GM19324 (cell line): ENCODE measurements at regions not wholly inside any gene's neighbourhood (a gene's known extent, or its start where the extent isn't known, plus 50 kb on each side); places are given as distances from the start of the nearest gene placed in this dataset.
"Not testable (repeated sequence)": the region's sequence is repeated elsewhere in the genome, so short reads cannot be mapped to it uniquely, and the experiment has no call there.

Experiments
- ATAC-seq: cut with Tn5 transposase; IDR thresholded peaks from one replicate; pipeline ENCODE4 v1.9.1; 2021; ENCODE audit warnings: mild to moderate bottlenecking, moderate library complexity; ENCODE audit not compliant: unreplicated experiment, low FRiP score

DNA sequence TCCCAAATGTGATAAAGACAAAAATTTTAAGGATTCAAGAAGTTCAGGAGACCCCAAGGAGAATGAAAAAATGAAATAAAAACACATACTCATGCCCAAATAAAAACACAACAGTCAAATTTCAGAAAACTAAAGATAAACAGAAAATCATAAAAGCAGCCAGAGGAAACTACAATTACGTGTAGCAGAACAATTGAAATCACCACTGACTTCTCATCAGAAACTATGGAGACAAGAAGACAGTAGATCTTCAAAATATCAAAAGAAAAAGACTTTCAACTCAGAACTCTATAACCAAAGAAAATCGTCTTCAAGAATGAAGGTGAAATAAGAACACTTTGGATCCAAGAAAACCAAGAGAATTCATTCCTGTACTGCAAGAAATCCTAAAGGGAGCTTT, 54.9 kb downstream of the DIO3 start:
- ATAC-seq = no peak

DNA sequence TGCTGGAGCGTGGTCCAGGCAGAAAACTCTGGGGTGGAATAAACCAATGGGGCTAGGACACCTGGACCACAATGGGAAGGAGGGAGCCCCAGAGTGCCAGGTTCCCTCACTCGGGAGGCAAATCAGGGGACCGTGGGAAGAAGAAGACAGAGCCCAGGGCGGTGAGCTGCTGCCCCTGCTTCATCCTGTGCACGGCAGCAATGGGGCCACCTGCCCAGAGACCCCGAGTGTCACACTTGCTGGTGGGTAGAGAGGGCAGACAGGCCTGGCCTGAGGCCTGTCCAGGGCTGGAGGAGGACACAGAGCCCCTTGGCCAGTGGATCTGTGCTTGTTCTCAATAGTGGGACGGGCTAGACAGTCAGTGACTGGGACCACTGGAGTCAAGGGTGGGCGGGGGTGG, 58.2 kb downstream of the DIO3 start:
- ATAC-seq = no peak

GRCh38 chr14:101620031-101620788, 58.9 kb downstream of the DIO3 start:
- no peak for ATAC-seq

- ATAC-seq = no peak
Measured at GRCh38 chr14:101620821-101621785, 59.8 kb downstream of the DIO3 start.

DNA sequence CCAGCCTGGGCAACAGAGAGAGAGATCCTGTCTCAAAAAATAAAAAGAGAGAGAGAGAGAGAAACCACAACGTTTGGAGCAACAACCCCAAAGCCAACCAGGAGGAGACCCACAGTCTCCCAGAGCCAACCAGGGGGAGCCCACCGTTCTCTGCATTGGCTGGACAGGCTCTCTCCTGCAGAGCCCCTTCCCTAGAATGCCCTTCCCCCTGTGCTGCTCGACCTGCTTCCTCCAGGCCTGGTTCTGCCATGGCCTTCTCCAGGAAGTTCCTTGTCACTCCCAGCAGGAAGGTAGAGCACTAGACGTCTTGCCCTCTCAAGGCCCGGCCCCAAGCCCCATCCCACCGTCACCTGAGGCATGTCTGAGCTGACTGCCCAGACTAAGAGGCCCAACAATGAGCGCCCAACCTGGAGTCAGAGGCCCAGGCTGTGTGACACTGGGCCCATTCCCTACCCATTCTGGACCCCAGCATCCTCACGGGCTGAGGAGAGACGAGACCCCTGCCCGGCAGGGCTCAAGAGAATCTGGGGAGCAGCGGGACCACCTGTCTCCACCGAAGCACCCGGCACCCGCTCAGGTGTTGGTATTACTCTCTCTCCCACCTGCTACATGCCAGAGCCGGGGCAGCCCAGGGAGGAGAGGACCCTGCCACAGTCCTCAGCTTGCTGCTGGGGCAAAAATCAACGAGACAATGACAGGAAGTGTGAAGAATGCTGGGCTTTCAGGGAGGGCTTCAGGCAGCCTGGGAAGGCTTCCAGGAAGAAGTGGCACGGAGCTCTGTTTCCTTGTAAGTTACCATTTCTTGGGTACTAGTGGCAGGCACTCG, 61.2 kb downstream of the DIO3 start:
- ATAC-seq = no peak

DNA sequence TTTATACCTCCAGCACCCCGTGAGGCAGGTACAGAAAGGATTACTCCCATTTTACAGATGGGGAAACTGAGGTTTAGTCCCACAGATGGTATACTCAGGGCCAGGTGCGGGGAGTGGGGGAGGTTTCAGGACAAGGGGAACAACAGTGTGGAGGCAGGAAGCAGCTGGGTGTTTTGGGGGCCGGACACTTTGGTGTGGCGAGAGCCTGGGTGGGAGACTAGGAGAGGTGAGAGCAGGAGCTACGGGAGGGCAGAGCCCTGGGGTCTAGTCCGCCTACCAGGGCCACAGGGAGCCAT, 61.7 kb downstream of the DIO3 start:
- no peak for ATAC-seq

DNA sequence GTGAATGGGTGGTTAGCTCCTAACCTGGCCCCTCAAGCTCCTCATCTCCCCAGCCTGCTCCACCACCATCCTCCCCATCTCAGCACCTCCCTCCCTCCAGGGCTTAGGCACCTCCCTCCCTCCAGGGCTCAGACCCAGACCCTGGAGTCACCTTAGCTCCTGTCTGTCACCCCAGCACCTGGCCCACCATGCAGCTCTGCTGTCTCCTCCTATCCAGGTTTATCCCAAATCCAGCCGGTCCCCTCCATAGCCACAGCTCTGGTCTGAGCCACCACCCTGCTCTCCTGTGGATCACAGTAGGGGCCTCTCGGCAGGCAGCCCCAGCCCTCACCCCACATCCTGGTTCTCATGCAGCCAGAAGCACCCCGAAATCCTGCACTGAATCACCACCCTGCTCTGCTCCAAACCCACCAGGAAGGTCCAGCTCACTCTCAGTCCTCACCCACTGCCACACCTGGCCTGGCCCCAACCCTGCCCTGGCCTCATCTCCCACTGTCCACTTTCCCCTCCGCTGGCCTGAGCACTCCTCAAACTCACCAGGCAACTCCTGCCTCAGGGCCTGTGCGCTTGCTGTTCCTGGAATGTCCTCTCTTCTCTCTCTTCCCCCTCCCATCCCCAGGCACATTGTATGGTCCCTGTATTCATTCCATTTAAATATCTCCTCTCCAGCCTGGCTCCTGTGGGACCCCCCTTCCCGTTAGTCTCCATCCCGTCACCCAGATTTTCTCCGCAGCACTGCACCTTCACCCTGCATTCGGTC, 62.6 kb downstream of the DIO3 start:
- ATAC-seq = no peak

GRCh38 chr14:101624536-101624935, 63.2 kb downstream of the DIO3 start:
- no peak for ATAC-seq

DNA sequence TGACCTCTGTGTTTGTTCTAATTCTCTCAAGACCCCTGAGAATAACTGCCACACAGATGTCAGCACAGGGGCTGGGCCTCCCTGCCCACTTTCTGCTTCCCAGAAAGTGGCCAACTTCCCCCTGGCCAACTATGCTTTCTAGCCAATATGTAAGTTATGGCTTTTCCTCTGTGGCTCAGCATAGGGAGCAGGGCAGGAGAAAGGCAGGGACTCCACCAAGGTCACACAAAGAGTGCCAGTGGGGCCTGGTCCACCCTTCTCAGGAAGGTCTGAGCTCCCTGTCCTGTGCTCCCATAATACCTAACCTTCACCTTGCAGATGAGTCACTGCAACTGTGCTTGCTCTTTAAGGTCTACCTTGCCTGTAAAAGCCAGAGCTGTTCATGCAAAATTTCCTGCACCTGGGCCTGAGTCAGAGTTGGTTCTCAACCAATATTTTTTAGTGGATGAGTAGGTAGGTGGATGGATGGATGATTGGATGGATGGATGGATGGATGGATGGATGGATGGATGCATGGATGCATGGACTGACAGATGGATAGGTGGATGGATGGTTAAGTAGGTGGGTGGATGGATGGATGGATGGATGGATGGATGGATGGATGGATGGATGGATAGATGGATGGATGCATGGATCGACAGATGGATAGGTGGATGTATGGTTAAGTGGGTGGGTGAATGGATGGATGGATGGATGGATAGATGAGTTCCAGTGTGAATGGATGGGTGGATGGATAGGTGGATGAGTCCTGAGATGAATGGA, 64.2 kb downstream of the DIO3 start:
- no peak for ATAC-seq

DNA sequence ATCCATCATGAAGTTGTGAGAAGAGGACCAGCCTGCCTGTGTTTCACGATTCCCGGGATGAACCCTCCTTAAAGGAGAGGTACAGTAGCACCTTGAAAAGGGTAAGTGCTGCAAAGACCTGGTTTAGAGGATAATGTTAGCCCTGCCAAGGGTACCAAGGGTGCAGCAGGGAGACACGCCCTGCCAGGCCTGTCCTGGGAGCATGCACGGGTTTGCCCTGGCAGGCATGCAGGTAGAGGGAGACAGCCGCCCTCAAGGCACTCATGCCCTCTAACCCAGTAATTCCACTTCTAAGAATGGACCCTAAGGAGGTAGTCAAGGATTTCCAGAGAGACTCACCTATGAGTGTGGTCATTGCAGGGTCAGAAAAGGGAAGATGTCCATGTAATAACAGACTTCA, 65.0 kb downstream of the DIO3 start:
- ATAC-seq = no peak

DNA sequence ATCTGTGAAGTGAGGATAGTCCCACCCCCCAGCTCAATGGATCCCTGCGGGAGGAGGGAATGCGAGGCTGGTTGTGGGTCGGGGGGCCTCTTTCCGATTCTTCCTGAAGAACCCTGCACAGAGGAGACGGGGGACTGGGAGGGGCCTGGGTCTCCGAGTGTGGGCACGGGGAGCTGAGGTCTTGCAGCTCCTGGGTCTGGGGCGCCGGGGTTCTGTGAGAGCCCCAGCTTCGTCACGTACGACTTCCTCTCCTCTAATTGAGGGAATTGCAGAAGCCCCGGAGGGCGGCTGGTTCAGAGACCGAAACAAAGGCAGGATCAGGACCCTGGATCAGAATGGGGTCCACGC, 66.6 kb downstream of the DIO3 start:
- no peak for ATAC-seq

- ATAC-seq = peak; percentile 53
Measured at GRCh38 chr14:101628471-101628966, 67.2 kb downstream of the DIO3 start.

- no peak for ATAC-seq
Measured at GRCh38 chr14:101628975-101629374, 67.7 kb downstream of the DIO3 start.

- ATAC-seq = no peak
Measured at GRCh38 chr14:101630056-101630965, 69.0 kb downstream of the DIO3 start.

DNA sequence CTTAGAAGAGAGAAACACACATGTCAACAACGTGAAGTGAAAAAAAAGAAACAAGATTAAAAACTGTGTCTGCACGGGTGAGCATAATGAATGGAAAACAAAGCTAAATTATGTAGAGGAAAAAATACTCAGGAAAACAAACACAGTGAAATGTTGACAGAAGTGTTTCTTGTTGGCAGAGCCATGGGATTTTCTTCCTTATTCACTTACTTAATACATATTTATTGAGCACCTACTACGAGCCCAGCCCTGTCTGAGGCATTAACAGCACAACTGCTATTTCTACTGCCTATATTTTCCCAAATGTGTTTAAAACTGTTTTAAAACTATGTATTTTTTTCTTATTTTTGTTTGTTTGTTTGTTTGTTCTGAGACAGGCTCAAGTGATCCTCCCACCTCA, 69.9 kb downstream of the DIO3 start:
- no peak for ATAC-seq

DNA sequence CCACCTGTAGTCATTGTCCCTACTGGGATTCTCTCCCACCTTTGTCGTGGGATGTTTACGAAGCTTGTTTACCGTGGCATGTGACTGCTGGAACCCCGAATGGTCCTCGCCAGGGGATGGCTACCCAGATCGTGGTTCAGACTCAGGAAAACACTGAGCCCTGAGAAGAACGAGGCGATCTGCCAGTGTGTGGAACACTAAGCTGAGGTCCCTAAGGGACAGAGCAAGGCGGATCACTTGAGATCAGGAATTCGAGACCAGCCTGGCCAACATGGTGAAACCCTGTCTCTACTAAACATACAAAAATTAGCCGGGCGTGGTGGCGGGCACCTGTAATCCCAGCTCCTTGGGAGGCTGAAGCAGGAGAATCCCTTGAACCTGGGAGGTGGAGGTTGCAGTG, 70.7 kb downstream of the DIO3 start:
- ATAC-seq = not testable (repeated sequence)

DNA sequence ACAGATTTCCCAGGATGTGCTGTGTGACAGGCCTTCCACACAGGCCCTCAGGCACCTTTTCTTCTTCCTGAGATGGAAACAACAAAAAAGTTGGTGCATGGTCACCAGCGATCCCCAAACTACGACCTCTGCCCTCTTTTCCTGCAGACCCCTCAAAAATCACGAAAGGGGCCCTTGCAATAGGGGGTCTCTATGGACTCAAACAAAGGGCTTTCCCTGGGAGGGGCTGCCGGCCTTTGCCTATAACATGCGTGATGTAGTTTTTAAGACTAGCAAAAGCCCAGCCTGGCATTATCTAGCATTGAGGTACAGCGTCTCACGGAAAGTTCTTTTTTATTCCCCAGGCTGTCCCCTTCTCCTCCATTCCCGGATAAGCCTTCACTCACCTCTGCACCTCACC, 71.2 kb downstream of the DIO3 start:
- no peak for ATAC-seq

GRCh38 chr14:101633276-101633675, 72.0 kb downstream of the DIO3 start:
- ATAC-seq = no peak
